Stimulated activated CD8-positive, alpha-beta memory T cell treated with anti-CD3 and anti-CD28 coated beads, Interleukin-2, amount 100 ng/mL, for 48 hours (primary cell): ENCODE measurements at regions not wholly inside any gene's neighbourhood (a gene's known extent, or its start where the extent isn't known, plus 50 kb on each side); places are given as distances from the start of the nearest gene placed in this dataset.
"Not testable (repeated sequence)": the region's sequence is repeated elsewhere in the genome, so short reads cannot be mapped to it uniquely, and the experiment has no call there.

Experiments
- DNase-seq, 2 donors: peaks; one replicate each; pipeline ENCODE4 v3.0.0-alpha.2; 2020; ENCODE audit warnings: low read depth in 2 of 2

DNA sequence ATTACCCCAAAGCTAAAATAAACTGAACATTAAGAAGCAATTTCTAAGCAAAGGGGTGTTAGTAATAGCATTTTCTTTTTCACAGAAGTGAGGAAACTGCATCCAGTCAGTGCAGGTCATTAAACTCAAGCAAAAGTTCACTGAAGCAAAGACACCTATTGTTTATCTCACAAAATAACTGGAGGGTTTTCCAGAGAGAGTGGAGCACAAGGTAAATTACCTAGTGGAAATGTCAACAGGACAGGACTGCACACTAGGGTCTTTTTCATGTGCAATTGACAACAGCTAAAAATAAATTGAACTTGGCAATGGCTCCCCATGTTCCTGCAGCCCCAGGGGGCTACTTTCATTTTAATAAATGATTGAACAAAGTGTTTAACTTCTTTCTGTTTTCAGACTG, 742.0 kb downstream of the GALC start:
- no peak for DNase-seq

DNA sequence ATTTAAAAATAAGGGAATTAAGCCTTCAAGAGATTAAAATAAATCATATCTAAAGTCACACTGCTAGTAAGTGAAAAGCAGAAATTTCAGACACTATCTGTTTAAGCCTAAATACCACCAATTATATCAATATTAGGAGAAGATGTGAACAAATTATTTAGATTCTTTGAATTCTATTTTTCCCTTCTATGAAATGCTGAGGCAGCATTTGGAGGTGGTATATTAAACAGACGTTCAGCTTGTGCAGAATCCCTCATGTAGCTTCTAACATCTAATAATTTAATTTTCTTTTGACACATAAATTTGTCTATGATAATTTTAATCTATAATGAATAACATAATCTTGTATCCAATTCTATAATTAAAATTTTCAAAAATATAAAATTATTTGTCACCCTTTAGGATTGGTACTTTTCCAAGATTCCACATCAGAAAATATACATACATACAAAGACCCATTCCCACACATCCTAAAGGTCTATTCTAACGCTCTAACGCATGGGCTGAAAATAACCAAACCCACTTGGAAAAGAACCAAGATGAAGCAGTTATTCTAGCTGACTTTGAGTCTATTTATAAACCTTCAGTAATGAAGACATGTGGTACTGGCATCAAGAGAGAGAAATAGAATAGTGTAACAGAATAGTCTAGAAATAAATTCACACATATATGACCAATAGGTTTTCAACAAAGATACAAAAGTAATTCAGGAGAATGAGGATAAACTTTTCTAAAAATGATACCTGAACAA, 751.8 kb downstream of the GALC start:
- DNase-seq: no peak

DNA sequence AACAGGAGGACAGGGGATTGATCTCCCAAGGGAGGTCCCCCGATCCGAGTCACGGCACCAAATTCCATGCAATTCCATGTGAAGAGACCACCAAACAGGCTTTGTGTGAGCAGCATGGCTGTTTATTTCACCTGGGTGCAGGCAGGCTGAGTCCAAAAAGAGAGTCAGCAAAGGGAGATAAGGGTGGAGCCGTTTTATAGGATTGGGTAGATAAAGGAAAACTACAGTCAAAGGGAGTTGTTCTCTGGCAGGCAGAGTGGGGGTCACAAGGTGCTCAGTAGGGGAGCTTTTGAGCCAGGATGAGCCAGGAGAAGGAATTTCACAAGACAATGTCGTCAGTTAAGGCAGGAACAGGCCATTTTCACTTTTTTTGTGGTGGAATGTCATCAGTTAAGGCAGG, 752.7 kb downstream of the GALC start:
- not testable (repeated sequence) for DNase-seq

DNA sequence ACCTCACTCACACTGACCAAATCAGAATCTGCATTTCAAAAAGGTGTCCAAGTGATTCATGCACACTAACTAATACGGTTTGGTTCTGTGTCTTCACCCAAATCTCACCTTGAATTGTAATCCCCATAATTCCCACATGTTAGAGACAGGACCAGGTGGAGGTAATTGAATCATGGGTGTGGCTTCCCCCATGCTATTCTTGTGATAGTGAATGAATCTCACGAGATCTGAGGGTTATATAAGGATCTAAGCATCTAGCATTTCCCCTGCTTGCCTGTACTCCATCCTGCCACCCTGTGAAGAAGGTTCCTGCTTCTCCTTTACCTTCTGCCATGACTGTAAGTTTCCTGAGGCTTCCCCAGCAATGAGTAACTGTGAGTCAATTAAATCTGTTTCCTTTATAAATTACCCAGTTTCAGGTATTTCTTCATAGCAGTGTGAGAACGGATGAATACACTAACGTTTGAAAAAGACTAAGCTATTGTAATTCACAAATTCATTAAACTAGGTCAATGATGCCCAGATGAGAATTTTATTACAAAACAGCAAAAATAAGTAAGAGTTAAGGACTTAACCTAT, 759.1 kb downstream of the GALC start:
- DNase-seq: no peak

DNA sequence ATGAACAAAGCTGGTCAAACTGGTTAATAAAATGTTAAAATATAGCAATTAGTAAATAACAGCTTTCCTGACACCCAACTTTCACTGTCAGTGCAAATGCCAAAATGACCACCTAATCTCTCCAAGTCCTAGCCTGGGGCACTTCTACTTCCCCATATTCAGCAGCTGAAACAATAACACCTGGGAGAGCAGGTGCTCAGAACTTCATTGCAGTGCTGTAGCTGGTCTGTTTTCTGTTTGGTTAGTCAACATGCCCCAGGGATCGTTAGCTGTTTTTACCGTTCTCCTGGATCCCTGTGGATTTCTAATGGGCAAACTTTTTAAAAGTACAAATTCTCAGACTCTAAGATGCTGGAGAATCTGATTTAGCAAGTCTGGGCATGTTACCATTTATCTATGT, 759.7 kb downstream of the GALC start:
- no peak for DNase-seq

DNA sequence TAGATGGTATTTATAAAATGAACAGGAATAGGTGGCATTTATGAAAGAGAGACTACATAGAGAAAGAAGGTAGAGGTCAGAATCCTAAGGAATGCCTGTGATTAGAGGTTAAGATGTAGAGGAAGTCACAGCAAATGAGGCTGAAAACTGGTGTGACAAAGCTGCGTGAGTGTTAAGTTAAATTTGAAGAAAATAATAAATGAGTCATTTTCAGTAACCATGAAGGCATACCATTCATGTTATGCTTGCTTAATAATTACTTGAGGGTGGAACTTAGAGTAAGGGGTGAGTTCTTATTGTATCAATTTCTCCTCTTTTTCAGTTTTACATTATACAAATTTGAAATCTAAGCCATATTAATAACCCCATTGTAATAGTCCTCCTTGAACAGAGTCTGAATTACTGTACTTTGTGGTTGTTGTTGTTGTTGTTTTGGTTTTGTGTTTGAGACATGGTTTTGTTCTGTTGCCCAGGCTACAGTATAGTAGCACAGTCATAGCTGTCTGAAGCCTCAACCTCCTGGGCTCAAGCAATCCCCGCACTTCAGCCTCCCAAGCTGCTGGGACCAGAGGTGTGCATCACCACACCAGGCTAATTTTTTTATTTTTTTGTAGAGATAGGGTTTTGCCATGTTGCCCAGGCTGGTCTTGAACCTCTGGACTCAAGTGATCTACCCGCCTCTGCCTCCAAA, 761.5 kb downstream of the GALC start:
- no peak for DNase-seq

DNA sequence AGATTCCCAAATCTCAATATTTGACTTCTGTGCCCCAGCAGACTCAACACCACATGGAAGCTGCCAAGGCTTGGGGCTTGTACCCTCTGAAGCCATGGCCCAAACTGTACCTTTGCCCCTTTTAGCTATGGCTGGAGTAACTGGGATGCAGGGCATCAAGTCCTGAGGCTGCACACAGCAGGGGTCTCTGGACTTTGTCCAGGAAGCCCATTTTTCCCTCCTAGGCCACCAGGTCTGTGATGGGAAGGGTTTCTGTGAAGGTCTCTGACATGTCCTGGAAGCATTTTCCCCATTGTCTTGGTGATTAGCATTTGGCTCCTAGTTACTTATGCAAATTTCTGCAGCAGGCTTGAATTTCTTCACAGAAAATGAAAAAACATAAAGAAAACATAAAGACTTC, 762.3 kb downstream of the GALC start:
- DNase-seq: no peak

DNA sequence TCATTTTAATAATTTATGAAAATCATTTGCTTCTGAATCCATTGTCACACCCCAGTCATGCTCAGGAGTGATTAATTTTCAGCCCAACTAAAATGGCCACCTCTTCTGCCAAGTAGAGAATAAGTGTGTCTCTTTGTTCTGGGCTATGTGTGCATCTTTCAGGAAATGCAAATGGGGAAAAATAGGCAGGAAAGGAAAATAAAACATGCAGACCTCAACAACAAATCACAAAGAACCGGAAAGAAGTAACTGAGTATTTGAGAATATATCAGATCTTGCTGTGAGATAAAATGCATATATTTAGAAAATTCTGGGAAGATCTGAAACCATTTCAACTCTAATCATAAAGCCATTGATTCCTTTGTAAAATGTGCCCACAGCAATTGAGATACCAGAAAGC, 763.9 kb downstream of the GALC start:
- no peak for DNase-seq

DNA sequence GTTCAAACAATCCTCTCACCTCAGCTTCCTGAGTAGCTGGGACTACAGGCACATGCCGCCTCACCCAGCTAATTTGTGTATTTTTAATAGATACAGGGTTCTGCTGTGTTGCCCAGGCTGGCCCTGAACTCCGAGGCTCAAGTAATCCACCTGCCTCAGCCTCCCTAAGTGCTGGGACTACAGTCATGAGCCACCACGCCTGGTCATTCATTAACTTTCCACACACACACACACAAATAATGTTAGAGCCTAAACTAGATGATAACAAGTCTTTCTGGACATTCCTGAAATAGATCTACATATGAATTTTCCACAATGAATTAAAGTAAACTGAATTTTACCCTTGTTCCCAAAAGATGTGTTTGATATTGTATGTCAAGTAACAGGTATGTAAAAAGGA, 776.0 kb downstream of the GALC start:
- no peak for DNase-seq

DNA sequence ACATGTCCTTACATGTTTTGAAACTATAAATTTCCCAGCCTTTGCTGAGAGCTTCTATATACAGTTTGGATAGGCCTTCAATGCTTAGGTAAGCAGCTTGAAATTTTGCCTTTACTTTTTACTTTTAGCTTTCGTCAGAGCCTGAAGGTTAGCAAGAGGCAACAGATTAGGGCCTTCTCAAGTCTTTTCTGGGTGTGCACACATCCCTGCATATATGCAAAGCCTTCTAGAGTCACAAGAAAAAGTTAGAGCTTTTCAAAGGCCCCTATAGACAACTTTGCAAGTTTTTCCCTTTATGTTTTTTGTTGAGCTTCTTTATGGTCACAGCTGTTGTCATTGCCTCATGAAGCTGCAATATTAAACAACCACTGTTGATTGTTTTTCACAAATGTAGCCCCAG, 778.4 kb downstream of the GALC start:
- DNase-seq: no peak

DNA sequence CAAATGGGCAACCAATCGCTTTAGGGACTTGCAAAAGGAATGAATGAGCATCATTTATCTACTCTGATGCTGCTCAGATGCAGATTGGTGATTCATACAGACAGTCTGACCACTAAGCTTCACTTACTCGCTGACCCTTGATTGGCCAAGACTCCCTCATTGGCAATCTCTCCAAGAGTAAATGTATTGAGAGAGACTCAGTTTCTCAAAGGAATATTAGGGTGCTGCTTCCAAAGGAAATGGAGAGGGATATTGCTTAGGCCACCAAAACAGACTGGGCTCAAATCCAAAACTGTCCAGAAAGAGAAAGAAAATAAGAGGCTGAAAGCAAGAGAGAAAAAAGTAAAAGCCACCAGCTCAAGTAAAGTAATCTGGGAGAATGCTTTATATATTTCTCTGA, 785.2 kb downstream of the GALC start:
- DNase-seq: no peak

DNA sequence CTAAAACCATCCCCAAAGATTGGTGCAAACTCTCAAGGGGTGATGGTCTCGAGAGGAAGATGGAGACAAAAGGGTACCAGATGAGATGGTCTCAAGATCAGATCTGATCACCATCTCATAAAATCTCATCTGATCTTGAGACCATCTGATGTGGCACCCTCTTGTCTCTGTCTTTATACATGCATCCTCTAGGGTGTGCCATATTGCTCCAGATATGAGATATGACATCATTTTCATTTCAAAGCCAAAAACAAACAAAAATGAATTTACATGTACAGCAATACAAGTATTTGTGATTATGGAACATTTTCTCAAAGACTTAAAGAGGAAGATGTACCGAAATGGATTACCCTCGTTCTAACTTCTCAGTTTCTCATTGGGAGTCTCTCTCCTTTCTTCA, 787.2 kb downstream of the GALC start:
- no peak for DNase-seq

DNA sequence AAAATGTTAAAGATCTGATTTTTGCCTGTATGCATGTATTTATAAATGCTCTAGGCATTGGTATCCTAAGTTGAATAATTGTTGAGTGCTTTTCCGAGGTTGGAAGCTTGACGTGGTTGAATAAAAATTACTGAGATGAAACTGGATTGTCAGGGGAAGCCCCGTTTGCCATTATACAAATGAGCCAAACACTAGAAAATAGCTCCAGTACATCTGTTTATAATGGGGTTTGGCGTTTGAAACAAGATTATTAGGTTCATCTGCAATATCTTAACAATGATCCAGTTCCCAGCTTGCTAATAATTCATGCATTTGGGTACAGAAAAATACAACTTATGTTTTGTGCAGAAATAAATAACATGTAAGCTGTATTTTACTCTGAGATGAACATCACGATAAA, 789.6 kb downstream of the GALC start:
- no peak for DNase-seq

DNA sequence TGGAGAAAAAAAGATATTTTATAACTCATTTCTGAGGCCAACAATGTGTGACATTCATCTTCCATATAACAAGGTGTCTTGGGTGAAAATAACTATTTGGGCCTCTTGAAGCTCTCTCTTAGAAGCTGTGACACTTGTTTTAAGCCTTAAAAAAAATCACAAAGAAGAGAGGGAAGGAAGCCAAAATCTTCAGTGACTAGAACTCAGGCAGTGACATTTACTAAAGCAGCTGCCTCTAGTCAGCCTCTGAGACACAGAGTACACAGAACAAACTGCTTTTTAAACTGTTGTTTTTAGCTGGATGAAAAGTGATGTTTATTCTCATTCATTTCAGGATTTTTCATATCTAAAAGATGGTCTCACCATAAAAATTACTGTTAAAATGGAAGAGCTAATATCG, 793.6 kb downstream of the GALC start:
- no peak for DNase-seq

DNA sequence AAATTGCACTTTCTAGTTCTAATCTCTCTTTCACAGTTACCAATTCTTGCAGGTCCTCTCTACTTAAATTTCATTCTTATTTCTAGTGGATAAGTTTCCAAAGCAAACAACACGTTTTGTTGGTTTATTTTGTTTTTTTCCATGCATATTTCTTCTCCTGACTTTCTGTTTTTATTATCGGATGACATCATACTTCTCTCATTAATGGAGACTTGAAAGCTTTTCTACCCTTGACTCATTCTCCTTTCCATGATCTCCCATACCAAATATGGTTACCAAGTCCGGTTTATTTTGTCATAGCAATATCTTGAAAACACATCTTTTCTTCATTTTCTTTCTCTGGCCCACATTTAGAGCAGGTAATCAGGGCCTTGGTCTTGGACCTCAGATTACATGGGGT, 796.5 kb downstream of the GALC start:
- no peak for DNase-seq

DNA sequence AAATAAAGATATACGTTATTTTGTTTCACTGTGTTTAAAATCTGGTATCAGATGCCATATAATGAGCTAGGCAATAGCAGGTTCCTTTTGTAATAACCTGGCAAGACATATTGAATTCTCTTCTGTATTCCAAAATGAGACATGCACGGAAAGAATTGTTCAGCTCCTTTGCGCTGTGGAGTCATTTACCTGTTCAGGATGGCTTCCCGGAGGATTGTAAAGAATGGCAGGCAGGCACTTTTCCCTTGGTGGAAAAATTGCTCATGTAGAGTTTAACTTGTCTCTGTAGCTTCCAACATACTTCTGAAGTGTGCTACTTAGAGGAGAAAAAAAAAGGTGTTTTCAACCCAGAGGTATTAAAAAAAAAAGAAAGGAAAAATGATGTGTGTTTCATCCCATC, 805.2 kb downstream of the GALC start:
- no peak for DNase-seq

DNA sequence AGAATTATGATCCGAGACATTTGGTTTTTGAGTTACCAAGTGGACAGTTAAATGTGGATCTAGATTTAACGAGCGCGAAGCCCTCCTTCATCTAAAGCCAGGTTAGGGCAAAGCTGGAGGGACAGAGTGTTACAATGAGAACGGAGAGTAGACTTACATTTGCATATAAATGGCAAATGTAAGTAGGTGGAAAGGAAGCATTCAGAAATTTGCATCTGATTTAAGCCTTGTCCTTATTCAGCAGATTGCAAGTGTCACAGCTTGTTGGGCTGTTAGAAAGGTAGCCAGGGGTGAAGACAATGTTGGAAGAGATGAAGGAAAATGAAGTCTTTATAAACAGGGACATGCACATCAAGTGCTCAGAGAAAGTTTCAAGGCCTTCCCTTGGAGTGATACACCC, 806.2 kb downstream of the GALC start:
- no peak for DNase-seq

DNA sequence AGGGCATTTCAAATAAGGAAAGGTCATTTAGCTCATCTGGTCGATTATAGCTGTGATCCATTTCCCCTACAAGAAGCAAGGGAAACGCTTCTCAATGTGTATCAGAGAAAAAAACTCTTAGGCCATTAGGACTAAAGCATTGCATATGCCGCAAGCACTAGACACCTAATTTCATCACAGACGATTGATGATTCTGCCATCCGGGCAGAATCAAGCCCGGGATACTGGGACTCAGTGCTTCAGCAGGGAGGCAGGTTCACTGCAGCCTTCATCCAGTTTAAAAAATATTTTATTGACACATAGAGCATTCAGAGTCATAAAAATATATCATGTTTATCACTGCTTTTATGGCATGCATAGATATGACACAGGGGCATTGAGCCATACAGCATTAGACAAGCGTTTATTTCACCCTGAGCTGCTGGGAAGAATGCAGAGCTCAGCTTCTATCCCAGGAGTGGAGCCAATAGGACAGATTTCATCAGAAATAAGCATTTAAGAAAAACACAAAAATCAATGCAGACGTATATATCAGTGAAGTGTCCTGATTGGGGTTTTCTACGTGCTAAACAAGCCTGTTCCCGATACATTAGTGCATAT, 806.9 kb downstream of the GALC start:
- no peak for DNase-seq

DNA sequence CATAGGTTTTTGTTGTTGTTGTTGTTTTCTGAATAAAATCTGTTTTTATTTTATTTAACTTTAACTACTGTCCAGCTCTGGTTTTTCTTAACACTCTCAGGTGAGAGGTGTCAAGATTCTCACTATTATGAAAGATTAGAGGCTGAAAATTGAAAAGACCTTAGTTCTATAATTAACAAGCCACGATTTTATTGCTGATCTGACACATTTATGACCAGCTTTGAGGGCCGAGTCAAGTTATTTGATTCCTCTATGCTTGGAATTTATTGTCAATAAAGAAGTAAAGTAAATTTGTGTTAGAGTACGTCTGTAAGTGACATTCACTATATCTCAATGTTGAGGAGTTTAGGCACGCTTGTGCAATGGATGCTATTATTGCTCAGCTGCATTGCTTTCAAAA, 808.8 kb downstream of the GALC start:
- no peak for DNase-seq

DNA sequence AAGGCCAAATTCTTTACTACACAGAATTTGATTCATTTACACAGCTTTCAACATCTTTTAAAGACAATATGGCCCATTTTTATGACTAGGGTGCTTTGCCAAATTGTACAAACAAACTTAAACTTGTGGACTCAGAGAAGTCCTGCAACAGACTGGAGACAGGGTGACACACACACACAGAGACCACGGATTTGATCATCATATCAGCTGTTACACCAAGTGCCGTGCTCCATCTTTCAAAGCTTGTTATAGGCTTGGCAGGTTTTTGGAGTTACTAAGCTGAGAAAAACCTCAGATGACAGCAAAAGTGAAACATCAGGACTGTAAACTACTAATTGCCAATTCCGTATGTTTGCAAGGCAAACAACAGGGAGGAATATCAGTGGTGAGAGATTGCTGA, 811.7 kb downstream of the GALC start:
- DNase-seq: no peak

DNA sequence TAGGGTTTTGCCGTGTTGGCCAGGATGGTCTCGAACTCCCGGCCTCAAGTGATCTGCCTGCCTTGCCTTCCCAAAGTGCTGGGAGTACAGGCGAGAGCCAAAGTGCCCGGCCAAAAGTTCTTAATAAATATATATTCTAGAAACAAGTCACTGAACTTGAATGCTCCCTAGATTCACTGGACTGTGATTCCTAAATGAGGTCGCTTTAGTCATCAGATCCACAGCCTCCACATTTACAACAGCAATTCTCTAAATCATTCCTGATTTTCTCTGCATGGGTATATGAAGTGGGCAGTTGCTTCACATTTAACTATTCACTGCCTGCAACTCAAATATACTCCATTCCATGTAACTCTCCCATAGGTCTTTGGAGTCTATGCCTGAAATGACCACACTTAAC, 813.0 kb downstream of the GALC start:
- no peak for DNase-seq

DNA sequence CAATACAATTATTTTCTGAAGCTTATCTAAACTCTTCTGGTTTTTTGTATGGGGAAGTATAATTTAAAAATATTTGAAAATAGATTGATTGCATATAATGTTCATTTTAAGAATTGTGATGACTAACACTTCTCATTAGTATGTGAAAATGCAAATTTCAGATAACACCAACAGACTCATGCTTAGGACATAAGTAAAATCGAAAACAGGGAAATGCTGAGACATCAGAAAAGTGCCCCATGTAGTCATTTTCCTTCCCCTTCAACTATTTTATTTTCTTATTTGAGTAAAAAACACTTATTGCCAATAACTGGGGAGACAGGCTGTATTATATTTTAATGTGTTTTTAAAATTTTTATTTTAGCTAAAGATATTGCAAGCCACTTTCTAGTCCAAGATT, 814.7 kb downstream of the GALC start:
- DNase-seq: no peak

DNA sequence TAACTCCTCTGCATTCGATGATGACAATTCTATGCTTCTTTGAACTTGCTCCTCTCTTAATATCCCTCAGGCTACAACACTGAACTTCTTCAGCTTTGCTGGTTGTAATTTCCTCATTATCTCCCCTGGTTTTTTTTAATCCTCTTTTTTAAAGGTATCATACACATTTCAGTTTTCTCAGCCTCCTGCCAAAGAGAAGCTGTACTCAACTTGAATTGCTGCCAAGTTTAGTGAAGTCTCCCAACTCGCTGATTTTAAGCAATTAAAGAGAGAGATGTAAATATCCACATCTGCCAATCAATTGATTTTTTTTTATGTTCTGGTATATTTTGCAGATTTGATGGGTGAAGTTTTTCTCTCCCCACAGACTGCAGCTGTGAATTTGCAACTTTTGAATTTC, 817.8 kb downstream of the GALC start:
- no peak for DNase-seq
